ENCODE measurements at regions not wholly inside any gene's neighbourhood (a gene's known extent, or its start where the extent isn't known, plus 50 kb on each side); places are given as distances from the start of the nearest gene placed in this dataset.

DNA sequence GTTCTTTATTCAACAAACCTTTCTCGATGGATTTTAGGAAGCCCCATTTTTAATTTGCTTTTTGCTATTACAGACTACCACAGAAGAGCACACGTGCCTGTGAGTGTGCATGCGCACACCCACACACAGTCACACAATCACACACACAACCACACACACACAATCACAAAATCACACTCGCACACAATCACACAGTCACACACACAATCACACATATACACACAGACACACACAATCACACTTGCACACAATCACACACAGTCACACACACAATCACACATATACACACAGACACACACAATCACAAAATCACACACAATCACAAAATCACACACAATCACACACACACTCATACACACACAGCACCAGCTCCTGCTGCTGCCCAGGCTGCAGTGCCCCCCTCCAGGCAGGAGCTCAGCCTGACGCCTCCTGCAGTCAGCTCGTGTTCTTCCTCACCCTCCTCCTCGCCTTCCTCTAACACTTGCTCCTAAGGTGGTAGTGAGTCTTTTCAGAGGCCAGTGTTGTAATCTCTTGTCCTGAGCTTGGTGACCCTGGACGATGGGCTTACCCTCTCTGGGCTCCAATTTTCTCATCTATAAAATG, 125.0 kb upstream of the SOX1 start:
- TF ChIP-seq EP300 (IDR thresholded peaks at IDR 0.05) = no peak
- TF ChIP-seq CTCF (IDR thresholded peaks at IDR 0.05) = no peak
